Keratinocyte (primary cell): ENCODE measurements at regions not wholly inside any gene's neighbourhood (a gene's known extent, or its start where the extent isn't known, plus 50 kb on each side); places are given as distances from the start of the nearest gene placed in this dataset.

Experiments
- EZH2 ChIP-seq: IDR thresholded peaks from one replicate; pipeline ENCODE4 v1.6.1; 2012; ENCODE audit warnings: inconsistent platforms, mild to moderate bottlenecking, low read length, moderate library complexity
- TF ChIP-seq, protein P1 (sequence below), 3 experiments: IDR thresholded peaks in 1 of 3; conservative IDR thresholded peaks in 1 of 3; optimal IDR thresholded peaks in 1 of 3; 2 replicates in 2 of 3; 3 replicates in 1 of 3; pipeline versions ENCODE3 to v1.5.1; 2011; ENCODE audit warnings: low read length in 3 of 3, mild to moderate bottlenecking in 3 of 3, moderate library complexity in 2 of 3, control low read depth in 1 of 3, inconsistent platforms in 1 of 3; ENCODE audit not compliant: insufficient read depth in 2 of 3; ENCODE audit errors: extremely low read depth in 1 of 3

DNA sequence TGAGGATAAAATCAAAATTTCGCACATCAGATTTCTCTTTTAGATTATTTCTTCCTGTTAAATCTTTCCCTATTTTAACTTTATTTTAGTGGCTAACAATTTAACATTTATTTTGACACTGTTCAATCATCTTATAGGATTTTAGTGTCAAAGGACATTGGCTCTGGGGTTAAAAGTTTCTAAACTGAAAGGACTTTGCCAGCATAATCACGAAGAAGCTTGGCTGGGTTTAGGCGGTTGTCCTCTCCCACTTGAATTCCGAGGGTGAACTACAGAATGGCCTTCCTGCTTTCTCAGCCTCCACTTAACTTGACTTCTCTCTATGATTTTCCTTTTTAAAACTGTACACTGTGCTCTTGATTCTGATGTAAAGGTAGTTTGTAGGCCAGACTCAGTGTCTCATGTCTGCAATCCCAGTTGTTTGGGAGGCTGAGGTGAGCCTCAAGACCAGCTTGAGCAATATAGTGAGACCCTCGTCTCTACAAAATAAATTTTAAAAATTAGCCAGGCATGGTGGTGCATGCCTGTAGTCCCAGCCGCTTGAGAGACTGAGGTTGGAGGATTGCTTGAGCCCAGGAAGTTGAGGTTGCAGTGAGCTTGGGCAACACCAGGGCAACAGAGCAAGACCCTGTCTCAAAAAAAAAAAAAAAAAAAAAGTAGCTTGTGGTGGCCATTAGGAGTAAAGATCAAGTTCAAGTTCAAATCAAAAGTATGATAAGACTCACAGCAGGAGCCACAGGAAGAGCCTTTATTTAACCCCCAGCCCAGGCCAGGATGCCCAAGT, 54.8 kb upstream of the KATNAL1 start:
- TF ChIP-seq, protein P1, sequence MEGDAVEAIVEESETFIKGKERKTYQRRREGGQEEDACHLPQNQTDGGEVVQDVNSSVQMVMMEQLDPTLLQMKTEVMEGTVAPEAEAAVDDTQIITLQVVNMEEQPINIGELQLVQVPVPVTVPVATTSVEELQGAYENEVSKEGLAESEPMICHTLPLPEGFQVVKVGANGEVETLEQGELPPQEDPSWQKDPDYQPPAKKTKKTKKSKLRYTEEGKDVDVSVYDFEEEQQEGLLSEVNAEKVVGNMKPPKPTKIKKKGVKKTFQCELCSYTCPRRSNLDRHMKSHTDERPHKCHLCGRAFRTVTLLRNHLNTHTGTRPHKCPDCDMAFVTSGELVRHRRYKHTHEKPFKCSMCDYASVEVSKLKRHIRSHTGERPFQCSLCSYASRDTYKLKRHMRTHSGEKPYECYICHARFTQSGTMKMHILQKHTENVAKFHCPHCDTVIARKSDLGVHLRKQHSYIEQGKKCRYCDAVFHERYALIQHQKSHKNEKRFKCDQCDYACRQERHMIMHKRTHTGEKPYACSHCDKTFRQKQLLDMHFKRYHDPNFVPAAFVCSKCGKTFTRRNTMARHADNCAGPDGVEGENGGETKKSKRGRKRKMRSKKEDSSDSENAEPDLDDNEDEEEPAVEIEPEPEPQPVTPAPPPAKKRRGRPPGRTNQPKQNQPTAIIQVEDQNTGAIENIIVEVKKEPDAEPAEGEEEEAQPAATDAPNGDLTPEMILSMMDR (optimal IDR thresholded peaks at IDR 0.05 in 1 of 3, IDR thresholded peaks at IDR 0.05 in 1 of 3, conservative IDR thresholded peaks at IDR 0.05 in 1 of 3; ENCODE audit: extremely low read depth in 1 of 3, insufficient read depth in 2 of 3, low read length in 3 of 3), result no peak
- no peak for TF ChIP-seq EZH2
